ENCODE measurements at regions not wholly inside any gene's neighbourhood (a gene's known extent, or its start where the extent isn't known, plus 50 kb on each side); places are given as distances from the start of the nearest gene placed in this dataset.
A peak's percentile ranks its signal among the peaks of the same experiment; 100 is the strongest.

DNA sequence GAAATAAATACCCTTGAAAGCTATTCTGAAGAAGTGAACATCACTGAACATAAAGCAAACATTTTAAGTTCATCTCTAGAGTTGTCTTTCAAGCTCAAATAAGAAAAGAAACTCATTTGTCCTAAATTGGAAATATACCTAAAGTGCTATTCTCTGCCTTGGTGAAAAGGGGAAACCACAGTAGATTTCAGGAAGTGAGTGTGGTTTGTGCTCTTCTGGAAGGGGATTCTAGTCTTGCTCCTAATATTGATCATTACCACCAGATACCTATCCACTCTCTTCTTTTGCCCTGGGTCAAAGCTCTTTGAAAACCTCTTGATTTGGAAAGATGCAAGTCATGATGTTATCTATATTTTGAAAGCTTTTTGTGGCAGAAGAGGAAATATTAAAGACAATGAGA is 798.1 kb downstream of the ADGRL2 start:
- ChIA-PET POLR2A (ENCODE audit: low non-redundant PET) (interaction anchor here (0.5 kb wide), 1 partner anchor 69 kb away, joined by 3 read pairs; no protein-coding TSS in a partner anchor), CTCF (no interaction called here)
- TF ChIP-seq, protein P1, sequence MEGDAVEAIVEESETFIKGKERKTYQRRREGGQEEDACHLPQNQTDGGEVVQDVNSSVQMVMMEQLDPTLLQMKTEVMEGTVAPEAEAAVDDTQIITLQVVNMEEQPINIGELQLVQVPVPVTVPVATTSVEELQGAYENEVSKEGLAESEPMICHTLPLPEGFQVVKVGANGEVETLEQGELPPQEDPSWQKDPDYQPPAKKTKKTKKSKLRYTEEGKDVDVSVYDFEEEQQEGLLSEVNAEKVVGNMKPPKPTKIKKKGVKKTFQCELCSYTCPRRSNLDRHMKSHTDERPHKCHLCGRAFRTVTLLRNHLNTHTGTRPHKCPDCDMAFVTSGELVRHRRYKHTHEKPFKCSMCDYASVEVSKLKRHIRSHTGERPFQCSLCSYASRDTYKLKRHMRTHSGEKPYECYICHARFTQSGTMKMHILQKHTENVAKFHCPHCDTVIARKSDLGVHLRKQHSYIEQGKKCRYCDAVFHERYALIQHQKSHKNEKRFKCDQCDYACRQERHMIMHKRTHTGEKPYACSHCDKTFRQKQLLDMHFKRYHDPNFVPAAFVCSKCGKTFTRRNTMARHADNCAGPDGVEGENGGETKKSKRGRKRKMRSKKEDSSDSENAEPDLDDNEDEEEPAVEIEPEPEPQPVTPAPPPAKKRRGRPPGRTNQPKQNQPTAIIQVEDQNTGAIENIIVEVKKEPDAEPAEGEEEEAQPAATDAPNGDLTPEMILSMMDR (conservative IDR thresholded peaks at IDR 0.05; ENCODE audit: low read depth, low read length), result no peak
- no peak for TF ChIP-seq EZH2 (IDR thresholded peaks at IDR 0.05; ENCODE audit: borderline replicate concordance, low read depth, low read length, poor library complexity, severe bottlenecking)
- Histone ChIP-seq H3K4me1 (ENCODE audit: insufficient read depth, low read length, poor library complexity, severe bottlenecking) (peaks cover 3% of the 10 kb centered on the region), H3K9me3 (ENCODE audit: low read depth, low read length, poor library complexity, severe bottlenecking) (no peaks in the 10 kb centered on the region), H3K36me3 (ENCODE audit: insufficient read depth, low read length, poor library complexity, severe bottlenecking) (no peaks in the 10 kb centered on the region), H3K27me3 (replicated peaks; ENCODE audit: insufficient read depth, low read depth, low read length, poor library complexity) (no peaks in the 10 kb centered on the region), H3K4me3 (ENCODE audit: low read depth, low read length, poor library complexity, severe bottlenecking) (no peak overlapping the region), H3K27ac (ENCODE audit: low read depth, low read length, poor library complexity, severe bottlenecking) (no peak overlapping the region)
- DNase-seq (ENCODE audit: low spot score), result no peak
- intact Hi-C loops (cut with micrococcal nuclease; ENCODE audit: unreplicated experiment), result no loop called here
- BruUV-seq (replicated peaks), result no TSS peak

DNA sequence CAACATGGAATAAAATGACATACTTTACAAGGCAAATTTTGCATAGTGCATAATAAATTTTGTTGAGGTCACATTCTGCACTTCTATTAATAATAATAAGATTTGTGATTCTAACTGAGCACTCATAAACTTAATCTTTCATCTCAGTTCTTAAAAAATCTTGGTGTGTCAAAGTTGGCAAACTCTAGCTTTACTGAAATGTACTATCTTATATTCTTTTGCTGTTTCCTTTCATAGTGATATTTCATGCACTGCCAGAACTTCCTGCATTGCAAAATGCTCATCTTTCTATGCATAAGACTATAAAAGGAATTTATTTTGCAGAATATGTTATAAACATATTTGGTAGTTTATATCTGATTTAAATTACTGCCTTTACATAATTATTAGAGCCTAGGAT is 797.6 kb downstream of the ADGRL2 start:
- TF ChIP-seq EZH2 (IDR thresholded peaks at IDR 0.05; ENCODE audit: borderline replicate concordance, low read depth, low read length, poor library complexity, severe bottlenecking), result no peak
- TF ChIP-seq, protein P1 (conservative IDR thresholded peaks at IDR 0.05; ENCODE audit: low read depth, low read length), result no peak
- H3K4me1 ChIP-seq (ENCODE audit: insufficient read depth, low read length, poor library complexity, severe bottlenecking), result peaks cover 3% of the 10 kb centered on the region
- no peak overlapping the region for H3K27ac ChIP-seq (ENCODE audit: low read depth, low read length, poor library complexity, severe bottlenecking)
- H3K9me3 ChIP-seq (ENCODE audit: low read depth, low read length, poor library complexity, severe bottlenecking), result no peaks in the 10 kb centered on the region
- ChIA-PET CTCF (no interaction called here), POLR2A (ENCODE audit: low non-redundant PET) (no interaction called here)
- H3K4me3 ChIP-seq (ENCODE audit: low read depth, low read length, poor library complexity, severe bottlenecking), result no peak overlapping the region
- BruUV-seq (replicated peaks), result no TSS peak
- H3K36me3 ChIP-seq (ENCODE audit: insufficient read depth, low read length, poor library complexity, severe bottlenecking), result no peaks in the 10 kb centered on the region
- intact Hi-C loops (cut with micrococcal nuclease; ENCODE audit: unreplicated experiment), result no loop called here
- H3K27me3 ChIP-seq (replicated peaks; ENCODE audit: insufficient read depth, low read depth, low read length, poor library complexity), result no peaks in the 10 kb centered on the region
- DNase-seq (ENCODE audit: low spot score), result peak; percentile 4

DNA sequence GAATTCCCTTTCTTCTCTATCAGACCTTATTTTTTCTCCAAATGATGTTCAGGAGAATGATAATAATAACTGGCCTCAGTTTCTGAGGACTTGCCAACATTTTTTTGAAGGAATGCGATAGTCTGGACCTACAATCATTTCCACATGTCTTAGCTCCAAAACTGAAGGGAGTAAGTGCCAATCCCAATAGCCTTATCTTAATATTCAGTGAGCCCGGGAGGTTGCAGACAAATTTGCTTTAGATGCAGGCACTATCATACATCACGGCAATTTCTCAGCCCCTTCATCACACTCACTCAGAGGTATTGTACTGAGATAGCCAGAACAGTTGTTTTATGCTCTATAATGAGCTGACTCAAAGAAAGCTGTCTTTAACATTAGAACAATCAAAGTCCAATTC is 796.9 kb downstream of the ADGRL2 start:
- BruUV-seq (replicated peaks), result no TSS peak
- H3K27me3 ChIP-seq (replicated peaks; ENCODE audit: insufficient read depth, low read depth, low read length, poor library complexity), result no peaks in the 10 kb centered on the region
- intact Hi-C loops (cut with micrococcal nuclease; ENCODE audit: unreplicated experiment), result no loop called here
- no peaks in the 10 kb centered on the region for H3K9me3 ChIP-seq (ENCODE audit: low read depth, low read length, poor library complexity, severe bottlenecking)
- DNase-seq (ENCODE audit: low spot score), result no peak
- no peak for TF ChIP-seq EZH2 (IDR thresholded peaks at IDR 0.05; ENCODE audit: borderline replicate concordance, low read depth, low read length, poor library complexity, severe bottlenecking)
- TF ChIP-seq, protein P1 (conservative IDR thresholded peaks at IDR 0.05; ENCODE audit: low read depth, low read length), result no peak
- H3K4me3 ChIP-seq (ENCODE audit: low read depth, low read length, poor library complexity, severe bottlenecking), result no peak overlapping the region
- no peaks in the 10 kb centered on the region for H3K36me3 ChIP-seq (ENCODE audit: insufficient read depth, low read length, poor library complexity, severe bottlenecking)
- no peak overlapping the region for H3K27ac ChIP-seq (ENCODE audit: low read depth, low read length, poor library complexity, severe bottlenecking)
- ChIA-PET POLR2A (ENCODE audit: low non-redundant PET) (no interaction called here), CTCF (no interaction called here)
- H3K4me1 ChIP-seq (ENCODE audit: insufficient read depth, low read length, poor library complexity, severe bottlenecking), result peaks cover 3% of the 10 kb centered on the region

All from A673 (cell line).